ENCODE measurements at regions not wholly inside any gene's neighbourhood (a gene's known extent, or its start where the extent isn't known, plus 50 kb on each side); places are given as distances from the start of the nearest gene placed in this dataset.
"Not testable (repeated sequence)": the region's sequence is repeated elsewhere in the genome, so short reads cannot be mapped to it uniquely, and the experiment has no call there.

DNA sequence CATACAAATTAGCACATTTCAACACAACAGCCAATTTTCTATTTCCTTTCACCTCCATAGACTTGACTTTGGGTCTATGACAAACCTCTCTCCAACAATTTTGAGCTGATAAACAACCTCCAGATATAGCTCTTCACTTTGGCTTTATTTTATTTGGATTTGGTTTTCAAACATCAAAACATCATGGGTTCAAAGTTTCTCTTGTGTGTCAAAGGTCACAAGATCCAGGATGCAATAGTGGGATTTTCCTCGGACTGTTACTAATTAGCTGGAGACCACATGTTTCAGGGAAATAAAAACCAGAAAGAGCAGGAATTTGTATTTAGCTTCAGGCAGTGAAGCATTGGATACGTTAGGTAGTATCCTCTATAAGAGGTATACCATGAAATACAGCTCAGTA, 351.0 kb upstream of the SOX9 start:
- DNase-seq = no peak

DNA sequence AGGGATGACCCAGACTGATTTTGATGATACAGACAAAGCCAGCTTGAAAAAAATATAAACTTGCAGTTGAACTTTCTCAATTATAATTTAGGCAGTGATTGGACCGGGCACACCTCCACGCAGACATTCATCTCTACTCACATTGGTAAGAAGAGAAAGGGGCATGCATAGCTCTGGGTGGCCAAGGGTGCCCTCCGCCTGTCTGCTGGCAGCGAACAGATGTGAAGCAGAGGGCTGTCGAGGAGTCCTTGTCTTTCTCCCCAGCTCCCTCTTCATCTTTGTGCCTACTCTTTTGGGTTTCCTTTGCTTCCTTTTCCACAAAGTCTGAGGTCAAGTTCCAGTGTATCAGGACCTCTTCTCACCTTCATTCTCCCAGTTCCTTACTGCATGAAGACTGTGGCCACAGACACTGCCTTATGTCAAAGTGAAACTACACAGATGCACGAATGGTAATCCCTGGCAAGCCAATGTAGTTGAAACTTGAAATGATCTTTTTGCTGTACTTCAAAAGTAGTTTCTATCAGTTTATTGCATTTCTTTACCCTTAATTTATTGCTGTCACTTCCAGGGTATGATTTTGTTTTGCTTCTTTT, 343.7 kb upstream of the SOX9 start:
- no peak for DNase-seq

DNA sequence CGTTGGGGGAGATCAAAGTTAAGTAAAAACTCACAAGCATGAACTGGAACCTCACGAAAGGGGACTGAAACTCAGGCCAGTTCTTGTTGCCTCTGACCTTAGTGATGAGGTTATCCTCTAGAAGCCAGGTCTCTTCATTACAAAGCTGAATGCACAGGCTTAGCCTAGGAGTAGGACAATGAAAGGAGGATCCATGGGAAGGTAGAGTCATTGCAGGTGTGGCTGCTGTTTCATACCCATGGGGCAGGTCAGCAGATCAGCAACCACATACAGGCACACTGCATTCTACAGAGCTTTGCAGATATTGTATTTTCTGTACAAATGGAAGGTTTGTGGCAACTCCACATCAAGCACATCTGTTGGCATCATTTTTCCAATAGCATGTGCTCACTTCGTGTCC, 341.3 kb upstream of the SOX9 start:
- no peak for DNase-seq

DNA sequence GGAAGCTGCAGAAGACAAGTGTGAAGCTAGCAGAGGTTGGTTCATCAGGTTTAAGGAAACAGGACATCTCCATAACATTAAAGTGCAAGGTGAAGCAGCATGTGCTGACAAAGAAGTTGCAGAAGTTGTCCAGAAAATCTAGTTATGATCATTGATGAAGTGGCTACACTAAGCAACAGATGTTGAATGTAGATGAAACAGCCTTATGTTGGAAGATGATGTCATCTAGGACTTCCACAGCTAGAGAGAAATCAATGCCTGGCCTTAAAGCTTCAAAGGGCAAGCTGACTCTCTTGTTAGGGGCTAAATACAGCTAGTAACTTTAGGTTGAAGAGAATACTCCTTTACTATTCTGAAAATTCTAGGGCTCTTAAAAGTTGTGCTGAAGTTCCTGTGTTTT, 340.2 kb upstream of the SOX9 start:
- DNase-seq = no peak

DNA sequence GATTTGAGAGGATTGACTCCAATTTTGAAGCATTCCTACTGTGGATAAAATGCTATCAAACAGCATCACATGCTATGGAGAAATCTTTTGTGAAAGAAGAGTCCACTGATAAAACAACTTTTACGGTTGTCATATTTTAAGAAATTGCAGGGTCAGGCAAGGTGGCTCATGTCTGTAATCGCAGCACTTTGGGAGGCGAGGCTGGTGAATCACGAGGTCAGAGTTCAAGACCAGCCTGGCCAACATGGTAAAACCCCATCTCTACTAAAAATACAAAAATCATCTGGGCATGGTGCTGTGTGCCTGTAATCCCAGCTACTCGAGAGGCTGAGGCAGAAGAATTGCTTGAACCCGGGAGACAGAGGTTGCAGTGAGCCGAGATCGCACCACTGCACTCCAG, 338.8 kb upstream of the SOX9 start:
- DNase-seq = not testable (repeated sequence)

DNA sequence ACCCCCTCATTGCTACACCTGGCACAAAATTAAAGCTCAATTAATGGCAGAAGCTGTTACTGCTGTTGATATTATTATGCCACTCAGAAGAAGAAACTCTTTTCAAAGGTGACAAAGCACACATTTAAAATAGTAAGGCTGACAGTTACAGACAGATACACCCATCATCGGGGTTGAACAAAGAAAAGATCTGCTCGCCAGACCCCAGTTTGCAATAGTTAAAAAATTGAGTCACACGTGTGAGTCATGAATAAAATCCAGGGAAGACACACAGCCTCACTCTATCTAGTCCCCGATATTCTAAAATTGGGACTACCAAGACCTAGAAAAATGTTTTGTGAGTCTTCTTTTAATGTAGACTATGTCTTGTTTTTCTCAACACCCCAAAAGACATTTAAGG, 330.0 kb upstream of the SOX9 start:
- DNase-seq = no peak

DNA sequence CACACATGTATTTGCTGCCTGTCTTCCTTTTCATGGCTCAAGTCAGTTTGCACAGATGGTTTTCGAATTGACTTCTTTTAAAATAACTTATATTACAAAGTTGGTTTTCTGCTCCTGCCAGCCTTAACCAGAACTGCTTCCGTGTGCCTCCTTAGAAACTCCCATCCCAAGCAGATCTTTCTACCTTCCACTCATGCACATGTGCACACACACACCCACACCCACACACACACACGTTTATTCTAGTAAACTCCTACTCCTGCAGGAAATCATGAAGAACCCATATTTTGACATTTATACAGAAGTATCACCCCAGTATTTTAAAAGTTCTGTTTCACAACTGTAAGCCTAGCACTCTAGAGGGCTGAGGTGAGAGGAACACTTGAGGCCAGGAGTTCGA, 329.5 kb upstream of the SOX9 start:
- no peak for DNase-seq

DNA sequence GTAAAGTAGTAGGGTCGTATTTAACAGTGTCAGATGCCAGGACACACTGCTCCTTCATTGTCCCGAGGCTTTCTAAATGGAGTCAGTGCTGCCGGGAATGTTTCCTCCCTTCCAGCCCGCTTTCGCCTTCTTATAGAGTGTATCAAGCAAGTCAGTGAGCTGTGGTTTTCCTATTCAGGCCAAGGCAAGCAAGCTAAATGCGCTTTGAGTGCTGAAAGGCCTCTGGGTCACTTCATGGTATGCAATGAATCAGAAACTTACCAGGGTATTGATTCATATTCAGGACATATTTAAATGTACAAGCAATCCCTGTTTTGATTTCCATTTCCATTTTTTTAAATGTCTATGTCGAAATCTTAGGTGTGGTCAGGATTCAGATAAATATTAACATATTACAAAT, 327.9 kb upstream of the SOX9 start:
- no peak for DNase-seq

DNA sequence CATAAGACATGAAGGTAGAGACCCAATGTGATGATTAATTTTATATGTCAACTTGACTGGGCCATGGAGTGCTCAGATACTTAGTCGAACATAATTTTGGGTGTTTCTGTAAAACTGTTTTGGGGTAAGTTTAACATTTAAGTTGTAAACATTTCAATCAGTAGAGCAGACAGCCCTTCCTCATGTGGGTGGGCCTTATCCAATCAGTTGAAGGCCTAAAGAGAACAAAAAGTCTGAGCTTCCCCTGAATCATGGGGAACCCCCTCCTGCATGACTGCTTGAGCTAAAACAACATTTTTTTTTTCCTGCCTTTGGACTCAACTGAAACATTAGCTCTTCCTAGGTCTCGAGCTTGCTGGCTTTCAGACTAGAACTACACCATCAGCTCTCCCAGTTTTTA, 327.3 kb upstream of the SOX9 start:
- DNase-seq = no peak

DNA sequence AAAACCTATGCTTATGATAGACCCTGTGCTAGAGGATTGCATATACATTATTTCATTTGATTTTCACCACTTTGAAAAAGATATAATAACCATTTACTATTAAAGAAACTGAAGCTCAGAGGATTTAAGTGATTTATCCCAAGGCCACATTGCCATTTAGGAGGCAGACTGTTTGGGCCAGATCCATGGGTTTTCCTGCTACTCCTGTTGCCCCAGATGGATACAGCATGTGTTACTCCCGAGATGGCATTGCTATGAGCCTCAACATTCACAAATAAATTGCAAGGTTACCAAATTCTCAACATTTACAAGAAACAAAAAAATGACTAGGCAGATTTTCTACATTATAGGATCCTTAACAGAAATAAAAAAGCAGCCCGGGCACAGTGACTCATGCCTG, 322.1 kb upstream of the SOX9 start:
- DNase-seq = no peak

DNA sequence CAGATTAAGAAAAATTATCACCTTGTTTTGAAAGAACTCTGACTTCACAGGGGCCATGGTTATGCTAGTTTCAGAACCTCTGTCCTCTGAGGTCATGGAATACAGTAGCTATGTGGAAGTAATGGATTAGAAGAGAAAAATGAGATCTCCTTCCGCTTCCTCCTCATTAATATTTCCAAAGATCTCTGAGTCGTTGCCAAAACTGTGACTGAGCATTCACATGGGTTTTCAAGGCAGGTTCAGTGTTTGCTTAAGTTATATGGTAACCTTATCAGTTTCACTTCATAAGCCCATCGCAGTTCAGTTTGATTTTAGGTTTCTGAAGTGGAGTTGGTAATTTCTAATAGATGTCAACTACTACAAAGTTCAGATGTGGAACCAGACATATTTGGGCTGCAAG, 321.2 kb upstream of the SOX9 start:
- no peak for DNase-seq

DNA sequence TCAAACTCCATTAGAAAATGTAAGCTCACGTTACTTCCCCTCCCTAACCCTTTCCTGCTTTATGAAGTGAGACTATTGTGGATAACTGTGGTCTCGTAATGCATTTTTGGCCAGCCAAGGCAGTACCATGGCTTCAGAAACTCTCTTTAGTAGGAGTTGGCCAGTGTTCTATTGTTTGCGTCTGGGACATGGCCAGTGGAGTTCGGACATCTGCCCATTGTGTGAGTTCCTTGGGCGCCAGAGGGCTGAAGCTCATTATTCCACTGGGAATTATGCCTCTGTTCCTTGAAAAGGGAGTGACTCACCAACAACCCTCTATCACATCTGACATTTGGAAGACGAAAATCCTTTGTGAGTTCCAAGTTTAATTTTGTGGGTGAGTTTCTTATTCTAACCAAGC, 319.5 kb upstream of the SOX9 start:
- no peak for DNase-seq

DNA sequence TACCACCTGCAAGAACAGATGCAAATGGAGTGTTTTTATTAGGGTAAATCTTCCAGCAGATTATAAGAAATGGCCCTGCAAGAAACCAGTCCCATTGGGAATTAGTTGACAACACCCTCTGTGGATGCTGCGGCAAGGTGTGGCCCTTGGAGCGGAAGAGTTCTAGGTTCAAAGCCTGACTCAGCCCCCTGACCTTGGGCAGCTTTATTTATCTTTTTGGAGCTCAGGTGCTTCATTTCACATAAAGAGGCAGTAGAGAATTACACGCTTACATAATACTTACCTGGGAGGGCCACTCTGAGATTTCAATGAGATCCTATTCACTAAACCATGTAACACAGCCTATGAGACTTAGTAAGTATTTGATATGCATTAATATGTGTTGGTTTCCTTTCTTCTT, 318.2 kb upstream of the SOX9 start:
- DNase-seq = no peak

DNA sequence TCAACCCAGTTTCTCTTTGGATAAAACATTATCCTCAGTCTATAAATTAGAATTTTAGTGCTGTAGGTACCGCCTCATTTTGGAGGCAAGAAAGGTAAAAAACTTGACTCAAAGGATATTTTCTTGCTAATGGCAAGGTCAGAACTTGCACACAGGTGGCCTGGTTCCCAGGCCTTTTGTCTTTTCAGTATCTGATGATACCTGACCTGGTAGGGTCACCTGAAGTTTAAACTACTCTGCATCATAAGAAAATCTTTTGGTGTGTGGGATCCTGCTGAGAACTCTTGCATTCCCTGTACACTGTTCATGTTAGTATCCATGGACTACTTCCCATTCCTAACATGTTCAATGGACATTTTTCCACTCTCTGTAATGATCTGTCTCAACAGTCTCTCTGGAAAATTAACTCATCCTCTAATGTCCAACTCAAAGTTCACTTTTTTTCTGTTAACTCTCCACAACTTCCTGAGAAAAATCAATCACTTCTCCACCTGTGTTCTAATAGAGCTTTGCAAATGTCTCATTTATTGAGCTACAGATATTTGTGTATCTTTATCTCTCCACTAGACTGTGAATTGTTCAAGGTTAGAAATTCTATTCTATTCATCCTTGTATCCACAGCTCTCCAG, 317.1 kb upstream of the SOX9 start:
- DNase-seq = no peak

DNA sequence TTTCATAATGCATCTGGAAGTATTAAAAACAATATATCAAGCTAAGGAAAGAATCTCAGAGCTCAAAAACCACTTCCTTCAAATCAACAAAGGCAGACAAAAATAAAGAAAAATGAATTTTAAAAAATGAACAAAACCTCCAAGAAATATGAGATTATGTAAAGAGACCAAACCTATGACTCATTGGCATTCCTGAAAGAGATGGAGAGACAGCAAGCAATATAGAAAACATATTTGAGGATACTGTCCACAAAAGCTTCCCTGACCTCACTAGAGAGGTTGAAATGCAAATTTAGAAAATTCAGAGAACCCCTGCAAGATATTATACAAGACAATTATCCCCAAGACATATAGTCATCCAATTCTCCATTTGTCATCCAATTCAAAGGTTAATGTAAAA, 311.3 kb upstream of the SOX9 start:
- DNase-seq = no peak

DNA sequence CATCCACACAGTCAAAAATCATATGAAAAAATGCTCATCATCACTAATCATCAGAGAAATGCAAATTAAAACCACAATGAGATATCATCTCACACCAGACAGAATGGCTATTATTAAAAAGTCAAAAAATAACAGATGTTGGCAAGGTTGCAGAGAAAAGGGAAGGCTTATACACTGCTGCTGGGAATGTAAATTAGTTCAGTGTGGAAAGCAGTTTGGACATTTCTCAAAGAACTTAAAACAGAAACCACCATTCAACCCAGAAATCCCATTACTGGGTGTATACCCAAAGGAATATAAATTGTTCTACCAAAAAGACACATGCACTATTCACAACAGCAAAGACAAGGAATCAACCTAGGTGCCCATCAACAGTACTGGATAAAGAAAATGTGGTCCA, 307.0 kb upstream of the SOX9 start:
- DNase-seq = not testable (repeated sequence)

DNA sequence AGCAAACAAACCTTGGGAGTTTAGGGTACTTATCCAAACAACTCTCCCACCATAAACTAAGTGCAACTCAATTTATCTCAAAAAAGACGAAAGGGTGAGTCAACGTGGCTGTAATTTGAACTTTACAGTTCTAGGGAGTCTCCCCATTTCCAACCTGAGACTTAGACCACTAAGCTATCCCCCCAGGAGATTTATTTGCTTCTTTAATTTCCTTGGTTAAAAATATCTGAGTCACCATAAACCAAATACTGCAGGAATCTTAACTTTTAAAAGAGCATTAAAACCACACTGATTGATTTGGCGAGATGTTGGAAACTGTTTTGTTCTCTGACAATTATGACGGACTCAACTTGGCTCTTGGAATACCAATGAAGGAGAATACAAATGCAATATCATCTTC, 299.3 kb upstream of the SOX9 start:
- DNase-seq = no peak

DNA sequence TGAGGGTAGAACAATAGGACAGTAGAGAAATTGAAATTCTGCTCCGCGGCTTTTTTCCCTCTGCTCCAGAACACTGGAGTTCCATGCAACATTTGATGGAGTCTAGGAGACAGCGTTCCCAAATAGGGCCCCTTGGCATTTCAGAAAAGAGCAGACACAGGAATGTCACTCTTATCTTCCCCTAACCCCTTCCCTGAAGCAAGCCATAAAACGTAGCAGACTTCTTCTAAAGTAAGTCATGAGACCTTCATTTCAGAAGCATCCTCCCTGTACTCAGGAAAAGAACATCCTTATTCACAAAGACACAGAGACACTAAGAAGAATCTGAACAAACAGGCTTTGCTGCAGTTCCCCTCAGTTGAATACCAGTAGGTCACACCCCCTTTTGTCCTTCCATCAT, 296.1 kb upstream of the SOX9 start:
- DNase-seq = no peak

DNA sequence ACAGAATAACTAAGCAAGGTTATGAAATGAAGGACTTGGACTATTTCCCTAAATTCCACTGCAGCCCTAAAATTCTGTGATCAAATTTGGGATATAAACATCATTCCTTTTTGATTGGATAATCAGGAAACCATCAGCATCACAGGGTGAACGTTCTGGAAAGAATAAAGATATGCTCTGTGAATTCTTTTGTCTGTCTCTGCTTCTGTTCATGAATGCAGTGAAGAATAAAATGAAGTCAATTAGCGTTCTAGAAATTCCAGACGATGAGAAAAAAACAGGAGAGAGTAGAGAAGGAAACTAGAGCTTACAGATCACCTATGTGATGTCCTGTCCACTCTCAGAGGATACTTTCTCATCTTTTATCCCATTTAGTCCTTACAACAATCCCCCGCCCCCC, 295.1 kb upstream of the SOX9 start:
- DNase-seq = no peak

DNA sequence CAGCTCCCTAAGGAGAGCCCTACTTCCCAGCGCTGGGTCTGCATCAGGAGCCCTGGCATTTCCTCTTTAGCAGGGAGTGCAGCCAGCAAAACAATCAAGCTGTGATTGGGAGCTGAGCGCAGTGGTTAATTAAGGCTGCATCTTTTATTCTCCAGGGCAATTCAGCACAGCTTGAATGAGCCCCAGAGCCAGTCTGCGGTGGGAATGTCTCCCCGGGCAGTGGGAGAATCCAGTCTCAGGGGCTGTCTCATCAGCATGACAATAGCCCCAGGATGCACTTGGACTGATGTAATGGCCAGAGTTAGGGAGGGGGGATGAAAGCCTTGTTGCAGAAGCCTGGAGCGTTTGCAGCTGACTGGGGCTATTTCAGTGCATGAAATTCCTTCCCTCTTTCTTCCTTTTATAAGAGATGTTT, 292.6 kb upstream of the SOX9 start:
- no peak for DNase-seq

DNA sequence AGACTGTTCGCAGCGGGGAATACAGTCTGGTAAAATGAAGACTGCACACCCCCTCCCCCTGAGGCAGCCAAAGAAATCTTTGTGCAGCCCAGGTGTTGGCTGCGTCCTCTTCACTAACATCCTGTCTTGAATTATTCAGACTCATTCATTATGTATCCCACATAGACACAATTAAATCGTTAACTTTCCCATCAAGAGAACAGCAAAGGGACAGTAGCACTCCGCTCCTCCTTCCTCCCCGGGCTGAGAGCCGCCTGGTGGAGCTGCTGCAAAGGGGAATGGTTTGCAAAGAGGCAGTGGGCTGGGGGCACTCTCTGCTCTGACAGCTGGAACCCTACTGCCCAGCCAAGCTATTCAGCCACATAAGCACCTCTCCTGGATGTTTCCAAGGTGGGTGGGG, 290.0 kb upstream of the SOX9 start:
- no peak for DNase-seq

DNA sequence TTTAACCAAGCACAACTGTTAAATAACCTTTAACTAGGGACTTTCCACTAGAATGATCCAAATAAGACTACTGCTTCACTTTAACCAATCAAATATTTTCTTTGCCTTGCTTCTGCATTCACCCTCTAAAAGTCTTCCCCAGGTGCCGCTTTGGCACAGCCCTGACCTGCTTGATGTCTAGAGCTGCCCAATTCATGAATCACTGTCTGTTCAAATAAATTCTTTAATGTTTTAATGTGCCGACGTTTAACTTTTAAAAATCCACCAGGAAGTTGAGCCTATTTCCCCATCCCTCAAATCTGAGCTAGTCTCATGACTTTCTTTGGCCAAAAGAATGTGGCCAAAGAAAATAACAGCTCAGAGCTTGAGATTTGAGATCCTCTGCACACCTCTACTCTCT, 277.8 kb upstream of the SOX9 start:
- DNase-seq = no peak

DNA sequence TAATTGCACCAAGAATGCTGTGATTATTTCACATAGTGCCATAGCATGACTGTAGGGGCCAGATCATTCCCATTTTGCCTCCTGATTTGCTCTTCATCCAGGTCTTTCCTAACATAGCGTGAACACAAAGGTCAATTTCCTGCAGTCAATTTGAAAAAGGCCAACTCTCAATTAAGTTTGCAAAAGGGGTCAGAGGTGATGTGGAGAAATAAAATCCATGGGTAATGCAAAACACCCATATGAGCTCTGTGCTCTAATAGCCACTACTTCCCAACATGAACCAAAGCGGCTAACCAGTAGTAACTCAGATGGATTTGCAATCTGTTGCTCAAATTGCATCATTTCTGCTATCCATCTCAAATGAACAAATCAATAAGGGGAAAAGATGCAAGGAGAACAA, 275.5 kb upstream of the SOX9 start:
- no peak for DNase-seq

DNA sequence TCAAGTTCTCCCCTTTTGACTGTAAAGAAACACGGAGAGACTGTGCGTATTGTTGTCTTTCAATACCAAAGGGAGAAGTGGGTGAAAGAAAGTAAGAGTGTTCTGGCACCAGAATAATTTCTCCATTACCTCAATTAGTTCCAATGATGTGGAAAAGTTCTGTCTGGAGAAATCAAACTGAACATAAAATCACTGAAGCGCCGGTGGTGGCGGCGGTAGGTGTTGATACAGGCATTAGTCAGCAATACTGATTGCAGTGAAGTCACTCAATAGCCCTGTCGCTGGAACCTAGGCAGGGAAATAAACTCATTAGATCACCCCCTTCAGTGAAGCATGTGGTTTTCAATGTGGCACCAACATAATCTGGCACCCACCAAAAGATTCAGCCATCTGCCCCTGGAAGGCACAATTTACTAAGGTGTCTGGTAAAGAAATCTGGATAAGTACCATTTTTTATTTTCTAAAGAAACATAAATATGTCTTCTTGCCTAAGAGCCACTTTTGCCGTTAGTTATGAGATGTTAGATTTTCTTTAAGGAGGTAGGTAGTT, 274.2 kb upstream of the SOX9 start:
- DNase-seq = no peak

Data from amniotic stem cell (primary cell).